ENCODE measurements at regions not wholly inside any gene's neighbourhood (a gene's known extent, or its start where the extent isn't known, plus 50 kb on each side); places are given as distances from the start of the nearest gene placed in this dataset.
"Not testable (repeated sequence)": the region's sequence is repeated elsewhere in the genome, so short reads cannot be mapped to it uniquely, and the experiment has no call there.

- no peaks in the 10 kb centered on the region for H3K79me2 ChIP-seq (replicated peaks; ENCODE audit: insufficient read depth, low read length)
- no peak overlapping the region for H3K9ac ChIP-seq (ENCODE audit: low read length)
- no peaks in the 10 kb centered on the region for H3K36me3 ChIP-seq (ENCODE audit: insufficient read depth, low read length)
- no peak overlapping the region for H3K4me3 ChIP-seq (ENCODE audit: low read length)
- H3K4me2 ChIP-seq (ENCODE audit: low read length): no peak overlapping the region
- H2AFZ ChIP-seq (ENCODE audit: low read depth, low read length): no peak overlapping the region
- no peaks in the 10 kb centered on the region for H3K27me3 ChIP-seq (ENCODE audit: insufficient read depth, low read depth, low read length)
- H3K27ac ChIP-seq (ENCODE audit: low read length): no peak overlapping the region
- no peaks in the 10 kb centered on the region for H3K9me3 ChIP-seq (ENCODE audit: low read length)
- no peaks in the 10 kb centered on the region for H3F3A ChIP-seq (ENCODE audit: insufficient read depth, low read length, poor library complexity, severe bottlenecking)
- no peaks in the 10 kb centered on the region for H4K20me1 ChIP-seq (ENCODE audit: insufficient read depth)
- TF ChIP-seq MXI1 (conservative IDR thresholded peaks at IDR 0.05; ENCODE audit: poor library complexity, severe bottlenecking) (no peak), EP300 (conservative IDR thresholded peaks at IDR 0.05; ENCODE audit: poor library complexity, severe bottlenecking) (no peak), SMC3 (conservative IDR thresholded peaks at IDR 0.05; ENCODE audit: poor library complexity) (no peak), POLR2AphosphoS5 (IDR thresholded peaks at IDR 0.05) (no peak), RAD21 (conservative IDR thresholded peaks at IDR 0.05) (no peak), TAF1 (IDR thresholded peaks at IDR 0.05; ENCODE audit: low read depth) (no peak), EZH2 (IDR thresholded peaks at IDR 0.05; ENCODE audit: borderline replicate concordance, insufficient read depth, low read length, poor library complexity, severe bottlenecking) (no peak)
- TF ChIP-seq, protein P1, sequence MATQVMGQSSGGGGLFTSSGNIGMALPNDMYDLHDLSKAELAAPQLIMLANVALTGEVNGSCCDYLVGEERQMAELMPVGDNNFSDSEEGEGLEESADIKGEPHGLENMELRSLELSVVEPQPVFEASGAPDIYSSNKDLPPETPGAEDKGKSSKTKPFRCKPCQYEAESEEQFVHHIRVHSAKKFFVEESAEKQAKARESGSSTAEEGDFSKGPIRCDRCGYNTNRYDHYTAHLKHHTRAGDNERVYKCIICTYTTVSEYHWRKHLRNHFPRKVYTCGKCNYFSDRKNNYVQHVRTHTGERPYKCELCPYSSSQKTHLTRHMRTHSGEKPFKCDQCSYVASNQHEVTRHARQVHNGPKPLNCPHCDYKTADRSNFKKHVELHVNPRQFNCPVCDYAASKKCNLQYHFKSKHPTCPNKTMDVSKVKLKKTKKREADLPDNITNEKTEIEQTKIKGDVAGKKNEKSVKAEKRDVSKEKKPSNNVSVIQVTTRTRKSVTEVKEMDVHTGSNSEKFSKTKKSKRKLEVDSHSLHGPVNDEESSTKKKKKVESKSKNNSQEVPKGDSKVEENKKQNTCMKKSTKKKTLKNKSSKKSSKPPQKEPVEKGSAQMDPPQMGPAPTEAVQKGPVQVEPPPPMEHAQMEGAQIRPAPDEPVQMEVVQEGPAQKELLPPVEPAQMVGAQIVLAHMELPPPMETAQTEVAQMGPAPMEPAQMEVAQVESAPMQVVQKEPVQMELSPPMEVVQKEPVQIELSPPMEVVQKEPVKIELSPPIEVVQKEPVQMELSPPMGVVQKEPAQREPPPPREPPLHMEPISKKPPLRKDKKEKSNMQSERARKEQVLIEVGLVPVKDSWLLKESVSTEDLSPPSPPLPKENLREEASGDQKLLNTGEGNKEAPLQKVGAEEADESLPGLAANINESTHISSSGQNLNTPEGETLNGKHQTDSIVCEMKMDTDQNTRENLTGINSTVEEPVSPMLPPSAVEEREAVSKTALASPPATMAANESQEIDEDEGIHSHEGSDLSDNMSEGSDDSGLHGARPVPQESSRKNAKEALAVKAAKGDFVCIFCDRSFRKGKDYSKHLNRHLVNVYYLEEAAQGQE (IDR thresholded peaks at IDR 0.05; ENCODE audit: borderline replicate concordance): no peak
- TF ChIP-seq, protein P2, sequence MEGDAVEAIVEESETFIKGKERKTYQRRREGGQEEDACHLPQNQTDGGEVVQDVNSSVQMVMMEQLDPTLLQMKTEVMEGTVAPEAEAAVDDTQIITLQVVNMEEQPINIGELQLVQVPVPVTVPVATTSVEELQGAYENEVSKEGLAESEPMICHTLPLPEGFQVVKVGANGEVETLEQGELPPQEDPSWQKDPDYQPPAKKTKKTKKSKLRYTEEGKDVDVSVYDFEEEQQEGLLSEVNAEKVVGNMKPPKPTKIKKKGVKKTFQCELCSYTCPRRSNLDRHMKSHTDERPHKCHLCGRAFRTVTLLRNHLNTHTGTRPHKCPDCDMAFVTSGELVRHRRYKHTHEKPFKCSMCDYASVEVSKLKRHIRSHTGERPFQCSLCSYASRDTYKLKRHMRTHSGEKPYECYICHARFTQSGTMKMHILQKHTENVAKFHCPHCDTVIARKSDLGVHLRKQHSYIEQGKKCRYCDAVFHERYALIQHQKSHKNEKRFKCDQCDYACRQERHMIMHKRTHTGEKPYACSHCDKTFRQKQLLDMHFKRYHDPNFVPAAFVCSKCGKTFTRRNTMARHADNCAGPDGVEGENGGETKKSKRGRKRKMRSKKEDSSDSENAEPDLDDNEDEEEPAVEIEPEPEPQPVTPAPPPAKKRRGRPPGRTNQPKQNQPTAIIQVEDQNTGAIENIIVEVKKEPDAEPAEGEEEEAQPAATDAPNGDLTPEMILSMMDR (IDR thresholded peaks at IDR 0.05; ENCODE audit: poor library complexity, severe bottlenecking): no peak
- H3K9me2 ChIP-seq (ENCODE audit: insufficient read depth, low read length): no peaks in the 10 kb centered on the region
These were observed 86.9 kb downstream of the GGTLC2 start for GRCh38 chr22:22731374-22731676.

DNA sequence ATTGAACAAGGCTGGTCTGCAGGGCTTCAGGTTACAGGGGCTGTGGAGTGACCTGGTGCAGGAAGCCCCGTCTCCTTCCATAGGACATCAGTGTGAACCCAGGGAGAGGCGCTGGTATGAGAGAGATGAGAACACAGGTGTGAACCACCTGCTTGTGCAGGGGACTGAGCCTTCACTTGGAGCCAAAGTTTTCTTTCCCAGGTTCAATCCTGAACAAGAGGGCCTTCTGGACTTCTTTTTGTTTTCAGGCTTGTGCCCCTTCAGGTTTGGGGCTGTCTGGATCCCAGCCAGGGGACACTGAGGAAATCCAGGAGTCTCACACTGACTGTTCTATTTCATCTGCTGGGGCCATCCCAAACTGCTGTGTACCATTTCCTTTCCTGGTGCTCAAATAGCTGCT is 88.6 kb downstream of the GGTLC2 start:
- not testable (repeated sequence) for H3K27me3 ChIP-seq (ENCODE audit: insufficient read depth, low read depth, low read length); H3K4me3 ChIP-seq (ENCODE audit: low read length); H4K20me1 ChIP-seq (ENCODE audit: insufficient read depth); H3K4me2 ChIP-seq (ENCODE audit: low read length); H3K36me3 ChIP-seq (ENCODE audit: insufficient read depth, low read length); H3K9me3 ChIP-seq (ENCODE audit: low read length); H2AFZ ChIP-seq (ENCODE audit: low read depth, low read length); H3K79me2 ChIP-seq (replicated peaks; ENCODE audit: insufficient read depth, low read length); H3K9ac ChIP-seq (ENCODE audit: low read length); H3F3A ChIP-seq (ENCODE audit: insufficient read depth, low read length, poor library complexity, severe bottlenecking); H3K9me2 ChIP-seq (ENCODE audit: insufficient read depth, low read length); H3K27ac ChIP-seq (ENCODE audit: low read length)

- H2AFZ ChIP-seq (ENCODE audit: low read depth, low read length): no peak overlapping the region
- H4K20me1 ChIP-seq (ENCODE audit: insufficient read depth): no peaks in the 10 kb centered on the region
- no peaks in the 10 kb centered on the region for H3F3A ChIP-seq (ENCODE audit: insufficient read depth, low read length, poor library complexity, severe bottlenecking)
- H3K9me2 ChIP-seq (ENCODE audit: insufficient read depth, low read length): no peaks in the 10 kb centered on the region
- H3K36me3 ChIP-seq (ENCODE audit: insufficient read depth, low read length): no peaks in the 10 kb centered on the region
- H3K9ac ChIP-seq (ENCODE audit: low read length): no peak overlapping the region
- H3K27ac ChIP-seq (ENCODE audit: low read length): no peak overlapping the region
- TF ChIP-seq MXI1 (conservative IDR thresholded peaks at IDR 0.05; ENCODE audit: poor library complexity, severe bottlenecking) (no peak), TAF1 (IDR thresholded peaks at IDR 0.05; ENCODE audit: low read depth) (no peak), EP300 (conservative IDR thresholded peaks at IDR 0.05; ENCODE audit: poor library complexity, severe bottlenecking) (no peak), SMC3 (conservative IDR thresholded peaks at IDR 0.05; ENCODE audit: poor library complexity) (no peak), EZH2 (IDR thresholded peaks at IDR 0.05; ENCODE audit: borderline replicate concordance, insufficient read depth, low read length, poor library complexity, severe bottlenecking) (no peak), POLR2AphosphoS5 (IDR thresholded peaks at IDR 0.05) (no peak), RAD21 (conservative IDR thresholded peaks at IDR 0.05) (no peak)
- TF ChIP-seq, protein P1 (IDR thresholded peaks at IDR 0.05; ENCODE audit: borderline replicate concordance): no peak
- TF ChIP-seq, protein P2 (IDR thresholded peaks at IDR 0.05; ENCODE audit: poor library complexity, severe bottlenecking): no peak
- no peaks in the 10 kb centered on the region for H3K27me3 ChIP-seq (ENCODE audit: insufficient read depth, low read depth, low read length)
- no peaks in the 10 kb centered on the region for H3K79me2 ChIP-seq (replicated peaks; ENCODE audit: insufficient read depth, low read length)
- no peak overlapping the region for H3K4me3 ChIP-seq (ENCODE audit: low read length)
- H3K9me3 ChIP-seq (ENCODE audit: low read length): no peaks in the 10 kb centered on the region
- no peak overlapping the region for H3K4me2 ChIP-seq (ENCODE audit: low read length)
These were observed 89.5 kb downstream of the GGTLC2 start for GRCh38 chr22:22733881-22734373.

Data from neural cell (in vitro differentiated cells).